Coronary artery (tissue), 2 donors: ENCODE measurements at regions not wholly inside any gene's neighbourhood (a gene's known extent, or its start where the extent isn't known, plus 50 kb on each side); places are given as distances from the start of the nearest gene placed in this dataset.

Experiments
- DNase-seq: peaks from one replicate; pipeline ENCODE4 v3.0.0-alpha.2; 2017; ENCODE audit warnings: low spot score
- H3K27ac ChIP-seq, 2 donors: fragments of 200-600 bp; sonication (generic); one replicate each; pipeline ENCODE4 v1.5.1; 2016 to 2019
- H3K4me3 ChIP-seq: fragments of 200-600 bp; sonication (generic); 2 replicates; pipeline ENCODE4 v1.5.1; 2016; ENCODE audit warnings: mild to moderate bottlenecking, moderate library complexity
- CTCF ChIP-seq: fragments of 200-600 bp; sonication (generic); IDR thresholded peaks from one replicate; pipeline ENCODE4 v1.5.1; 2019; ENCODE audit warnings: antibody characterized with exemption

DNA sequence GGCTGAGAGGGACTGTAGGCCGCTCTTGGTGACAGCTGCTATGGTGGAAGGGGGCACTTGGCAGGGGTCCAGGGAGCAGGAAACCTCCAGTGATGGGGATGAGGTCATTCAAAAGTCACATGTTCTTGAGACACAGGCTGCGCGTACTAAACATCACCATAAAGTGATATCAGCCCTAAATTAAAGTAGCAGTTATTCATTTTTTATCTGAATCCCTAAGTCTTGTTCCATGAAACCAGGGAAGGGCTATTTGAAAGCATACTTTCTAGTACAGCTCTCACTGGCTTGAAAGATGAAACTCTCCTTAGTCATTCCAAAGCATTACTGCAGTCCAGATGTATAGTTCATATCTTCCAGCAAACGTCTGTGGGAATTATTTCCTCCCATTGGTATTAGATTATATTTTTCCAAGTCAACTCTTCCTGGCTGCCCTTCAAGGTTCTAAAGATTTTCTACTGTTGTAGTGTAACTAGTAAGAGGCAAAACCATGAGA lies 373.1 kb downstream of the CD109 start:
- no peak for TF ChIP-seq CTCF
- H3K27ac ChIP-seq: no peak overlapping the region
- no peak for DNase-seq
- H3K4me3 ChIP-seq: no peak overlapping the region

DNA sequence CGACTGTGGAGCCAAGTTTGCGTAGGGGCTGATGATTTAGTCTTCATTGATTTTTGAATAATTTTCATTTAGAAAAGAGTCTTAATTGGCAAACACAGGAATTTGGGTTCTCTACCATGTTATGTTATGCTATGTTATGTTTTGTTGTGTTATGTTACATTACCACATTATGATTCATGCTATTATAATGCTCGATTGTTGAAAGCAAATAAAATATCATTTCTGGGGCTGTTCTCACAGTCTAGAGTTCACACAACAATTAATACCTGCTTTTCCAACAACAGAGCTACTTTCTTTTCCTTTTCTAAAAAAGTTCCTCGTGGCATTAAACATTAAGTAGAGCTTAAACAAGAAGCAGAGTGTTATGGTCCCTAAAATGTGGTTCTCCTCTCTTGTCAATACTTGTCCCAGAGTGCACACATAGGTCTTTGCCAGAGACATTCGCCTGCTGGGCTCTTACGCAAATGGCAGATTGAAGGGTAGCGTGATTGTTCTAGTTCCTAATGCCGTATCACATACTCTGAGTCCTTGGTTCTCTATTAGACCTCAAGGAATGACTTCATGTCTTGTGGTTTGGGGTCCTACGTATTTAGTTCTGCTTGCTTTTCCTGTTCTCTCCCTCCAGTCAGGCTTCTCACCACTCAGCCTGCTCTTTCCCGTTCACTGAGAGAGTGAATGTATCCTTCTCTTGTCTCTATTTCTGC lies 370.3 kb downstream of the CD109 start:
- Histone ChIP-seq H3K27ac (no peak overlapping the region), H3K4me3 (no peak overlapping the region)
- no peak for TF ChIP-seq CTCF
- DNase-seq: no peak

- no peak for DNase-seq
- no peak for TF ChIP-seq CTCF
- no peak overlapping the region for H3K27ac ChIP-seq
- H3K4me3 ChIP-seq: no peak overlapping the region
Observed at GRCh38 chr6:74065705-74066104, 369.7 kb downstream of the CD109 start.

DNA sequence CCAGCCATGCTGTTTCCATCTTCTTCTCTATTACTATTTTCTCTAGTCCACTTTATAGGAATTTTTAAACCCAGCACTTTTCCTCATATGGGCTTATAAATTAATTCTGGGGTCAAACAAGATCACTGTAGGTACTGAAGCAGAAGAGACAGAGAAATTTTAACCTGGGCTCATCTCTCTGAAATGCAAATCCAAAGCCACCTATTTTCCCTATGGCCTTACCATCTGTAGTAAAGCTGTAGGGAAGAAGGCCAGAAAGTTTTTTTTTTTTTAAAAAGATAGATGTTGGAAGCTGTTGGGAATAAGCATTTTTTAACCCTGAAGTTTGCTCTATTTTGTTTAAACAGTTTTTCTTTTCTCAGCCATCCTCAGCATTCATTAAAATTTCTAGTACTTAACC lies 367.4 kb downstream of the CD109 start:
- no peak overlapping the region for H3K27ac ChIP-seq
- DNase-seq: no peak
- no peak overlapping the region for H3K4me3 ChIP-seq
- no peak for TF ChIP-seq CTCF

GRCh38 chr6:74061201-74061600 lies 365.2 kb downstream of the CD109 start:
- DNase-seq: no peak
- Histone ChIP-seq H3K4me3 (no peak overlapping the region), H3K27ac (no peak overlapping the region)
- no peak for TF ChIP-seq CTCF

DNA sequence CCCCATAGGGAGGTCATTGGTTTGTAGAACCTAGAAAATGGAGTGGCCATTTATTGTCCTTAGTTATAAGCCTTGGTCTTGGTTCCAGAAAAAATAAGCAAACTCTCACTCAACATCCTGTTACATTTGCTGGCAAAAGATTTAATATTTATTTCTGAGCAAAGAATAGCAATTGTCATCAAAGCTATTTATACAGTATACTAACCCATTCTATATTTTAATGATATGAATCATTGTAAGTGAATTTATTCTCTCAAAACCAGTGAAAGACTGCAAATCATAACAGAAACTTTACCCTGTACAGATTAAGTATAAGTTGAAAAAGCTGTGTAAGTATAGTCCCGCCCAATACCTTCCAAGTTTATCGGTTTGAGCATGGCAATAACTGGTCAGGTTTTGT lies 364.4 kb downstream of the CD109 start:
- no peak overlapping the region for H3K4me3 ChIP-seq
- H3K27ac ChIP-seq: no peak overlapping the region
- no peak for DNase-seq
- no peak for TF ChIP-seq CTCF

GRCh38 chr6:74058606-74059005 lies 362.6 kb downstream of the CD109 start:
- no peak overlapping the region for H3K27ac ChIP-seq
- no peak overlapping the region for H3K4me3 ChIP-seq
- no peak for TF ChIP-seq CTCF
- no peak for DNase-seq
